KOPT-K1 (cell line): ENCODE measurements at regions not wholly inside any gene's neighbourhood (a gene's known extent, or its start where the extent isn't known, plus 50 kb on each side); places are given as distances from the start of the nearest gene placed in this dataset.

Source experiments
- H3K27ac ChIP-seq: fragments of 200-600 bp; sonication (generic); 2 replicates; pipeline ENCODE4 v1.5.1; 2016; ENCODE audit warnings: antibody characterized with exemption, mild to moderate bottlenecking, low read depth, low read length; ENCODE audit not compliant: poor library complexity, severe bottlenecking
- H3K36me3 ChIP-seq: fragments of 200-600 bp; sonication (generic); 2 replicates; pipeline ENCODE4 v1.5.1; 2017; ENCODE audit warnings: antibody characterized with exemption, mild to moderate bottlenecking, low read length, moderate library complexity; ENCODE audit not compliant: insufficient read depth
- H3K9me3 ChIP-seq: fragments of 200-600 bp; sonication (generic); 2 replicates; pipeline ENCODE4 v1.5.1; 2017; ENCODE audit warnings: antibody characterized with exemption, low read length, mild to moderate bottlenecking; ENCODE audit not compliant: insufficient read depth, poor library complexity, severe bottlenecking

DNA sequence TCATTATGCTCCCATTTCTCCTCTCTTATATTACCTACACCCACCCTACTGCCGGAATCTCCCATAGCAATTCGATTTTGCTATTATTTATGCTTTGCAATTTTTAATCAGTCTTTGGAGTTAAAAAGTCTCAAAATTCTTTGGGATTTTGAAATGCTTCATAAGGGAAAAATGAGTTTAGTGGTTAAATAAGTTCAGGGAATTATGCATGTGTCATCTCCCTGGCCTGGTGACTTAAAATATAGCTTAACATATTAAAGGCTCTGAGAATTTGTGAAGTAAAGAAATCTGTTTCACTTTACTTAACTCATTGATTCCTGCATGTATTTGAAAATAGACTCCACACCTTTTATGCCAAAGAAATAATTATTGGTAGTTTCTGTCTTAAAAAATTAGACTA is 185.1 kb upstream of the DIPK2B start:
- Histone ChIP-seq H3K27ac (no peak overlapping the region), H3K9me3 (no peaks in the 10 kb centered on the region), H3K36me3 (no peaks in the 10 kb centered on the region)

DNA sequence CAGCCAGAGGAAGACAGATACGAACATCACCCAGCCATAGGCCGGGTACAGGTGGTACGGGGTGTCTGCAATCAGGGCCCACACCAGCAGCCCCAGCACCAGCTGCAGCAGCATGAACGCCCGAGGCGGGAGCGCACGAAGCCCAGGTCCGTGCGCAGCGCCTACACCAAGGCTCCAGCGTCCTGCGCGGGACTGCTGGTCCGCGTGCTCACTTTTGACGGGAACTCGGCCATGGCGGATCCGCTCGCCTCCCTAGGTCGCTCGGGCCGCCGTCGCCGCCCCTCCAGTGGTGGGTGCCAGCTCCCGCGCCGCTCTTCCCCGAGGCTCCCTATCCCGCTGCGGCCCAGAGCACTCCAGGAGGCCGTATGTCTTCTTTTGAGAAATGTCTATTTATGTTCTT is 181.2 kb upstream of the DIPK2B start:
- no peaks in the 10 kb centered on the region for H3K36me3 ChIP-seq
- H3K27ac ChIP-seq: no peak overlapping the region
- no peaks in the 10 kb centered on the region for H3K9me3 ChIP-seq

DNA sequence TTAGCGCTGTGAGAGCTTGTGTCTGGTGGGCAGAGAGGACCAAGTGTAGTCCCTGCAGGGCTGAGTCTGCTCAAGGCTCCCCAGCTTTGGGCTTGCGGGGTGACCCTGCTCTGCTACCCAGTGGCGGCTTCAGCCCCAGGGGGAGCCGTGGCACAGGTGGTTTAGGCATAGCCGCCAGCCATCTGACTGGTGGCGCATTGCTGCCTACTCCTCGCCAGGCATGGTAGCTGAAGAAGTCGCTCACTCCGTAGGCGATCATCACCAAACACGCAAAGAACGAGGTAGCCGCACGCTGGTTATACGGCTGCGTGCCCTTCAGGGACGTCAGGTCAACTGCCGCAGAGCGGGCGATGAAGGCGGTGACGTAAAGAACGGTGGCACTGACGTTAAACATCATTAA is 180.7 kb upstream of the DIPK2B start:
- H3K27ac ChIP-seq: no peak overlapping the region
- H3K9me3 ChIP-seq: no peaks in the 10 kb centered on the region
- no peaks in the 10 kb centered on the region for H3K36me3 ChIP-seq

DNA sequence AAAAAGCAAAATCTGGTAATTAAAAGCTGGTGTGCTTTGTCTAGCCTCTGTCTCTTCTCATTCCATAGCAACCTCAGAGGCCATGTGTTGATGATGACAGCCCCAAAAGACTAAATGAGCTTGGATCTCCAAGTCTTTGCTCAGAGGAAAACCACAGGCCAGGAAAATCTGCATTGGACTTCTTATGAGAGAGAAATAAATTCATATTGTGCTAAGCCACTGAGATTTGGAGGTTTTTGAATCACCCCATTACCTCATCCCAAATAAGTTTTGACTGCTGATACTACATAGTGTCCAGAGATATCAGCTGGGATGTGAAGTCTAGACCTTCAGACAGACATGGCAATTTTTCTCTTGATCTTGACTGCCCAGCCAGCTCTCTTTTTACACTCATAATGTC is 178.6 kb upstream of the DIPK2B start:
- H3K9me3 ChIP-seq: no peaks in the 10 kb centered on the region
- no peaks in the 10 kb centered on the region for H3K36me3 ChIP-seq
- H3K27ac ChIP-seq: no peak overlapping the region

DNA sequence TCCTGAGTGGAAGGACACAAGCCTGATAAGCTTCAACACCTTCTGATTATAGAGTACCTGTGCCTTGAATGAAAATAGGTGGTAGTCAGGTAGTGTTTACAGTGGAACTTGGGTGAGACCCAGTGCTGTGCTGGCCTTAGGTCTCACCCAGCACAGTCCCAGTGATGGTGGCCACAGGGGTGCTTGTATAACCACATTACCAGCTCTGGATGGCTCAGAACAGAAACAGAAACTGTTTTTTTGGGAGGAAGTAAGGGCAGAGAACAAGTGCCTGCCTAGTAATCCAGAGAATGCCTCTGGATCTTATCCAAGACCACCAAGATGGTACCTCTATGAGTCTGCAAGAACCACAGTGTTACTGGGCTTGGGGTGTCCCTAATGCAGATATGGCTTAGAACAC is 171.5 kb upstream of the DIPK2B start:
- H3K27ac ChIP-seq: no peak overlapping the region
- H3K36me3 ChIP-seq: no peaks in the 10 kb centered on the region
- peaks cover 10% of the 10 kb centered on the region for H3K9me3 ChIP-seq

DNA sequence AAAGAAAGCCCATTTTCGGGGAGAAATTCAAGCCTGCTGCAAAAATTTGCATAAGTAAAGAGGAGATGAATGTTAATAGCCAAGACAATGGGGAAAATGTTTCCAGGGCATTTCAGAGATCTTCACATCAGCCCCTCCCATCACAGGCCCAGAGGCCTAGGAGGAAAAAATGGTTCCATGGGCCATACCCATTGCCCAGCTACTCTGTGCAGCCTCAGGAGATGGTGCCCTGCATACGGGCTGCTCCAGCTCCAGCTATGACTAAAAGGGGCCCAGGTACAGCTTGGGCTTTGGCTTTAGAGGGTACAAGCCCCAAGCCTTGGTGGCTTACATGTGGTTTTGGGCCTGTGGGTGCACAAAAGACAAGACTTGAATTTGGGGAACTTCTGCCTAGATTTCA is 168.0 kb upstream of the DIPK2B start:
- H3K27ac ChIP-seq: no peak overlapping the region
- peaks cover 10% of the 10 kb centered on the region for H3K9me3 ChIP-seq
- H3K36me3 ChIP-seq: no peaks in the 10 kb centered on the region

DNA sequence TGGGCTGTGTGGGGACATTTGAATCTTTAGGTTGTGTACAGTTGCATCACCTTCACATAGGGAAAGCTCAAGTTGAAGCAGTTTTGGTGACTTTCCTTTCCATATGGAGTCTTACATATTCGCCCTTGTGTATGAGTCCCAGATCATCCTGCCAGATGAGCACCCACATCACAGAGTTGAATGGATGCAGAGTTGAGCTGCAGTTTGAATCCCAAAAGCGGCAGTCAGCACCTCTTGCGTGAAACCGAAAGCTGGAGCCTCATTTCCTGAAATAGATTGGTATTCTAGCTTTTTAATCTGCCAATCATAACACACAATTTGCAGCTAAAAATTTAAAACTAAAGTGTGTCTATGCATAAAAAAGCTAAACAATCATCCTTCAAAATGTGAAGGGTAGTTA is 162.9 kb upstream of the DIPK2B start:
- Histone ChIP-seq H3K36me3 (no peaks in the 10 kb centered on the region), H3K9me3 (peaks cover under 1% of the 10 kb centered on the region), H3K27ac (no peak overlapping the region)

DNA sequence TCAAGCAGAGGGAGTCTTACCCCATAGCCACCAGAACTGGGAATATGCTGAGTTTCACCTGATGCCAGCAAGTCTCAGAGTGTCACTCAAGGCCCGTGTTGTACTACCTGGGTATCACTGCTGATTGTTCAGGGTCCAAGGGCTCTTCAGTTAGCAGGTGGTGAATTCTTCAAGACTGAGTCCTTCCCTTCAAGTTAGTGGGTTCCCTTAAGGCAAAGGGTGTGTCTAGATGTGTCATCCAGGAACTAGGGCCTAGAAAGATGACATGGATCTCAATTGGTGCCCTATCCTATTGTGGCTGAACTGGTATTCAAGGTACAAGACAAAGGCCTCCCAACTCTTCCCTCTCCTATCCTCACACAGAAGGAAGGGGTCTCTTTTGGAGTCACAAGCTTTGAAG is 159.9 kb upstream of the DIPK2B start:
- Histone ChIP-seq H3K36me3 (no peaks in the 10 kb centered on the region), H3K27ac (no peak overlapping the region), H3K9me3 (no peaks in the 10 kb centered on the region)

DNA sequence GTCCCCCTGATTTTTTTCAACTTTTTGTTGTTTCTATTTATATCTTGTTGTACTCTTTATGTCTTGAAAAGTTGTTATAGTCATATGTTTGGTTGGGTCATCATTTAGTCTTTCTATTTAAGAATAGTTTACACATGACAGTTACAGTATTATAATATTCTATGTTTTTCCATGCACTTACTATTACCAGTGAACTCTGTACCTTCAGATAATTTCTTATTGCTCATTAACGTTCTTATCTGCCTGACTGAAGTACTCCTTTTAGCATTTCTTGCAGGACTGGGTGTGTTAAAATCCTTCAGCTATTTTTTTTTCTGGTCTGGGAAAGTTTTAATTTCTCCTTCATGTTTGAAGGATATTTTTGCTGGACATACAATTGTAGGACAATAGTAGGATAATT is 157.7 kb upstream of the DIPK2B start:
- Histone ChIP-seq H3K36me3 (no peaks in the 10 kb centered on the region), H3K27ac (no peak overlapping the region), H3K9me3 (no peaks in the 10 kb centered on the region)

DNA sequence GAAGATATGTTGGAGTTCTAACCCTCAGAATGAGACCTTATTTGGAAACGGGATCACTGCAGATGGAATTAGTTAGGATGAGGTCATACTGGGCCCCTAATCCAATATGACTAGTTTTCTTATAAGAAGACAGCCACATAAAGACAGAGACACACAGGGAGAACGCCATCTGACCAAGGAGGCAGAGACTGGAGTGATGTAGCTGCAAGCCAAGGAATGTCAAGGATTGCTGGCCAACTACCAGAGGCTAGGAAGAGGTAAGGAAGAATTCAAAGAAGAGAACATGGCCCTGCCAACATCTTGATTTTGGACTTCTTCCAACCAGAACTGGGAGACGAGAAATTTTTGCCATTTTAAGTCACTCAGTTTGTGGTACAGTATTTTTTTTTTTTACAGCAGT is 152.8 kb upstream of the DIPK2B start:
- H3K9me3 ChIP-seq: no peaks in the 10 kb centered on the region
- H3K27ac ChIP-seq: no peak overlapping the region
- no peaks in the 10 kb centered on the region for H3K36me3 ChIP-seq

DNA sequence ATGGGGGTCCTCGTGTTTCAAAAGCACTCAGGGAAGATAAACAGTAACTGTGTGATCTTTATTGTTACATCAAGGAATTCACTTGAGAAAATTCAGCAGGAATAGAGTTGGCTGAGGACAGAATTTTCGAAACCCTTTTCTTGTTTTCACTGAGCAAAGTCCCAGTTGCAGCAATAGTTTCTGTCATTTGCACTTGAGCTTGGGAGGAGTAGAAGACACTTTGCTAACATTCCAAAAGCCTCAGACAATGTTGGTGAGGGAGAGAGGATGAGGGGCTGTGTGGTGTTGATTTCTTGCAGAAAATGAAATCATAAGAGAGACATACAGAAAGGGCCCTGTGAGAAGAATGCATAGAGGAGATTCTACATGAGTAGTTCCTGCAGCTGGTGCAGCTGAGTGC is 151.9 kb upstream of the DIPK2B start:
- Histone ChIP-seq H3K9me3 (no peaks in the 10 kb centered on the region), H3K36me3 (no peaks in the 10 kb centered on the region), H3K27ac (no peak overlapping the region)

DNA sequence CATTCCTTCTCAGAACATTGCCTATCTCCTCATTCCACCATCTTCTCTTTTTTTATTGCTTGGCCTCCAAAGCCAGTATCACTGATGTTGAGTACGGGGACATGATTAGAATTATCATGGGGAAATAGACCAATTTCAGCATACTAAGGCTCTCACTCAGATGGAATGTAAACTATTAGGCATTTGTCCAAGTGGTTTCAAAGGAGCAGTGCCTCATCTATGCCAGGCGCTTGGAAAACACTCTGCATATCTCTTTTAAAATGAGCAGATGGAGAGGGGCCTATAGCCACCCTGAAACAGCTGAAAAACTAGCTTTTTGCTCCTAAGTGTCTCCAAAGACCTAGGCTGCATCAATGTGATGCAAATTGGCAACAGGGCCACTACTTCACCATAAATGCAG is 150.8 kb upstream of the DIPK2B start:
- Histone ChIP-seq H3K9me3 (no peaks in the 10 kb centered on the region), H3K27ac (no peak overlapping the region), H3K36me3 (no peaks in the 10 kb centered on the region)

DNA sequence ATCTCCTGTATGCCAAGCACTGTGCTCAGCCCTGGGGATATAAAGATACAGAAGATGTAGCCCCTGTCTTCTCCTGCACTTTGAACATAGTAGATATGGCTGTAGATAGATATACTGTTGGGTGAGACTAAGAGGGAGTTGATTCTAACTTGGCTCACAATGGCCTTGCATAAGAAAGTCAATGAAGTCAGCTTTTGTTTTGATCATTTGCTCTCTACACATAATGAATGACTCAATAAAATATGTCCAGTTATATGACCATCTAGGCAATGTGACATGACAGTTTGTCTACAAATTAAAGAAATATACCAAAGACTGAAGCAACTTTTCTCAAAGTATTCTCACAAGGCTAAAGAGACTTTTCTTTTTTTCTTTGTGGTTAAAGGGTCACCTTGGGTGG is 147.6 kb upstream of the DIPK2B start:
- Histone ChIP-seq H3K9me3 (no peaks in the 10 kb centered on the region), H3K27ac (no peak overlapping the region), H3K36me3 (no peaks in the 10 kb centered on the region)

DNA sequence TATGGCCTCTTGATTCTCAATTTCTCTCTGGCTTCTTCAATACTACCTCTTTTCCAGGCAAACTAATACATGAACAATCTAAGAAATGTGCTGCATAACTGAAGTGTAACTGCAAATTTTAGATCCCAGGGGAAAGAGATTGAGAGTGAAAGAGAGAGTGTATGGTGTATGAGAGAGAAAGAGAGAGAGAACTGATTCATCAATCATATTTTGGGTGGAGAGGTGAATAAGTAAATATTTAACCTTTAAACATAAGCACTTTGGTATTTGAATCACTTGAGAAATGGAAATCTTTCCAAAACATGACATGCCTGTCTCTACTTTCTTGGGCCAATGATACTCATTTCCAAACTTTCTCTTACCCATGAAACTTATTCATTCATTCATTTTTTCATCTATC is 147.2 kb upstream of the DIPK2B start:
- Histone ChIP-seq H3K9me3 (no peaks in the 10 kb centered on the region), H3K27ac (no peak overlapping the region), H3K36me3 (no peaks in the 10 kb centered on the region)

DNA sequence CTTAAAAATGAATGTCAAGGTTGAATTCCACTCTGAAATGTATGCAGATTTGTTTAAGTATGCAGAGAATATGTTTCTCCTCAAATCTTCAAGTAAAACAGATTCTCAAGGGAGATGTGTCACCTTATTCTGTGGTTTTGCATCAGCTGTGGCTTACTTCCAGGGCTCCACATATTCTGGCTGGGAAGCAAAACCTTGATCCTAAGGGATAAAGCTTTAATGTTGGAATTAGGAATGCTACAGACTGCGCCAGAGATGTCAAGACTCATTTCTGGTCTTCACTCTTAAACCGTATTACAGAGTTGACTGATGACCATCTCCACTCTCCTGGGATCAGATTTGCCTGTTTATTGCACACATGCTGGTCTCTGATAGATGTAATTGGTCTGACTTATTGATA is 143.9 kb upstream of the DIPK2B start:
- Histone ChIP-seq H3K9me3 (no peaks in the 10 kb centered on the region), H3K27ac (no peak overlapping the region), H3K36me3 (no peaks in the 10 kb centered on the region)

DNA sequence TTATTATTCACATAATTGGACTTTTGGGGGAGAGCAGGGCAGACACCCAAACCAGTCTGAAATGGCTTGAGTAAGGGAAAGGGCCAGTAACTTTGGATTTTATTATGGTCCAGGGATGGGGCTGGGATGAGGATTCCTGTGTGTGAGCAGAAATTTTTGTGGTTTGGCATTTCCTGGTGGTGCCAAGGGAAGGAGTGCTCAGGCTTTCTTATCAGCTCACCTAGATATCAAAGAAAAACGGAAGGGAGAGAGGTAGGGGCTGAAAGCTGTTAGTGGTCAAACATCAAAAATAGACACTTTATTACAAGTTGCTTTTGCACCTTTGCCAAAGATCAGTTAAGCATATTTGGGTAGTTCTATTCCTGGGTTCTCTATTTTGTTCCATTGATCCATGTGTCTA is 128.5 kb upstream of the DIPK2B start:
- no peak overlapping the region for H3K27ac ChIP-seq
- no peaks in the 10 kb centered on the region for H3K9me3 ChIP-seq
- H3K36me3 ChIP-seq: no peaks in the 10 kb centered on the region

DNA sequence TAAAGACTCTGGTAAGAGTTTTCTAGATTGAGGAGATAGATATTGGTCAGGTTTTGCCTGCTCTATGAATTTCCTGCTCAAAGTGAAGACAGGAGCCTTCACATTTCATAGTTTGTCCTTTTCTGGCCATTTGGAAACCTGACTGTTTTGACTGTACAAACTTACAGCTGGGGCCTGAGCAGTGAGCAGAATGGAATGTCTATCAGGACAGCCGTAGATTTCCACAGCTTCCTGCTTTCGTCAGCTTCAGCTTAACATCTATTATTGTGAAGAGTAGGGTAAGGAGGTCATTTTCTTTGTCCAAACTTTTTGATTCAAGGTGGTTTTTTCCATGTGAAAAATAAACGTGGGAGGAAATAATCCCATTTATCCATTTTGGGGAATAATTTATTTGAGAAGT is 124.3 kb upstream of the DIPK2B start:
- no peak overlapping the region for H3K27ac ChIP-seq

More for the DNA sequence above, 124.3 kb upstream of the DIPK2B start:
- no peaks in the 10 kb centered on the region for H3K36me3 ChIP-seq
- H3K9me3 ChIP-seq: no peaks in the 10 kb centered on the region
